ENCODE measurements at regions not wholly inside any gene's neighbourhood (a gene's known extent, or its start where the extent isn't known, plus 50 kb on each side); places are given as distances from the start of the nearest gene placed in this dataset.

GRCh38 chr1:232263452-232263851 is 366.5 kb downstream of the SIPA1L2 start:
- TF ChIP-seq POLR2AphosphoS5 (IDR thresholded peaks at IDR 0.05; ENCODE audit: low read depth) (no peak), CTCF (IDR thresholded peaks at IDR 0.05; ENCODE audit: insufficient read depth, low read length) (no peak), GABPA (IDR thresholded peaks at IDR 0.05; ENCODE audit: low read depth) (no peak), SPI1 (IDR thresholded peaks at IDR 0.05; ENCODE audit: borderline replicate concordance, low read depth) (no peak), REST (IDR thresholded peaks at IDR 0.05; ENCODE audit: insufficient replicate concordance, low read depth) (no peak)
- H3K27me3 ChIP-seq (ENCODE audit: insufficient read depth, poor library complexity, severe bottlenecking) = no peaks in the 10 kb centered on the region
- H3K27ac ChIP-seq (replicated peaks) = no peak overlapping the region
- no peak overlapping the region for H3K4me3 ChIP-seq (replicated peaks; ENCODE audit: insufficient read depth, low read length)
- DNase-seq (ENCODE audit: low read depth in 1 of 2, low spot score in 1 of 2) = no peak

DNA sequence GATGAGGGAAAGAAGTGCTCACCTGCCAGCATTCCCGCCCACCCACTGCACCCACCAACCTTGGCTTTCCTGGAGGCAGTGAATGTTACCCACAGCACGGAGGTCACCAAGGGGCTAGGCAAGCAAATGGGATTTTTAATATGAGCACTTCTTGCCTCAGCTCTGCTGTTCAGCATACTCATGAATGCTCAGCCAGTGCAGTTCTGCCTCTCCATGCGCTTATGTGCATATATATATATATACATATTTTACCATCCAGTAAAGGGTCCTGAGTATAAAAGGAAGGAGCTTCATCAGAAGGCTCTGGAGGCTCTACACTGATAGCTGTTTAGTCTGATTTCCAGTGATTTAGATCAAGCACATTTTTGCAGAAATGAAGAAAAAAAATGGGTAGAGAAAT is 366.9 kb downstream of the SIPA1L2 start:
- Histone ChIP-seq H3K4me3 (replicated peaks; ENCODE audit: insufficient read depth, low read length) (no peak overlapping the region), H3K27me3 (ENCODE audit: insufficient read depth, poor library complexity, severe bottlenecking) (no peaks in the 10 kb centered on the region), H3K27ac (replicated peaks) (no peak overlapping the region)
- TF ChIP-seq REST (IDR thresholded peaks at IDR 0.05; ENCODE audit: insufficient replicate concordance, low read depth) (no peak), CTCF (IDR thresholded peaks at IDR 0.05; ENCODE audit: insufficient read depth, low read length) (no peak), POLR2AphosphoS5 (IDR thresholded peaks at IDR 0.05; ENCODE audit: low read depth) (no peak), SPI1 (IDR thresholded peaks at IDR 0.05; ENCODE audit: borderline replicate concordance, low read depth) (no peak)
- no peak for DNase-seq (ENCODE audit: low read depth in 1 of 2, low spot score in 1 of 2)

DNA sequence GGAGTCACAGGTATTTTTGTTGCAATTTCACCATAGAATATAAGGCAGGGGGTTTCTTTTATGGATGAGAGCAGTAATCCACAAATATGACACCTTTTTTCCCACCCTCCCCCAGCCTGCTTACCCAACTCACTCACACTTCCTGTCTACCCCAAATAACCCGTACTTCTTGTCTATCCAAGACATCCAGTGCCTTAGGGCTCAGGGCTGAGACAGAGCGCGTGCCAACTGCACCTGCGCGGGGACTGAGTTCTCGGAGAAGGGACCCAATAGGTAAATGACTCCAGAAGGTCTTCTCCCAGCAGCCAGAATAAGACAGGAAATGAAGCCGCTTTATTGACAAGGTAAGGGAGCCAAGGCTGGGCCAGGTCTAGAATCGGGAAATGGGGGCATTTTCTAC is 369.1 kb downstream of the SIPA1L2 start:
- no peak overlapping the region for H3K27ac ChIP-seq (replicated peaks)
- no peak for DNase-seq (ENCODE audit: low read depth in 1 of 2, low spot score in 1 of 2)
- H3K27me3 ChIP-seq (ENCODE audit: insufficient read depth, poor library complexity, severe bottlenecking) = peaks cover 5% of the 10 kb centered on the region
- TF ChIP-seq SPI1 (IDR thresholded peaks at IDR 0.05; ENCODE audit: borderline replicate concordance, low read depth) (no peak), CTCF (IDR thresholded peaks at IDR 0.05; ENCODE audit: insufficient read depth, low read length) (no peak), REST (IDR thresholded peaks at IDR 0.05; ENCODE audit: insufficient replicate concordance, low read depth) (no peak), POLR2AphosphoS5 (IDR thresholded peaks at IDR 0.05; ENCODE audit: low read depth) (no peak), GABPA (IDR thresholded peaks at IDR 0.05; ENCODE audit: low read depth) (no peak)
- no peak overlapping the region for H3K4me3 ChIP-seq (replicated peaks; ENCODE audit: insufficient read depth, low read length)
